Fibroblast of skin of left quadriceps (primary cell): ENCODE measurements at regions not wholly inside any gene's neighbourhood (a gene's known extent, or its start where the extent isn't known, plus 50 kb on each side); places are given as distances from the start of the nearest gene placed in this dataset.

ENCODE experiments used
- DNase-seq, 2 experiments: peaks; one replicate each; pipeline ENCODE4 v3.0.0-alpha.2; 2013; ENCODE audit warnings: low read depth in 2 of 2

- no peak for DNase-seq
Measured at GRCh38 chr9:135009051-135009560, 78.4 kb upstream of the OLFM1 start.

- no peak for DNase-seq
Measured at GRCh38 chr9:135009794-135010585, 77.5 kb upstream of the OLFM1 start.

- DNase-seq, result no peak
Measured at GRCh38 chr9:135010586-135010860, 76.9 kb upstream of the OLFM1 start.

GRCh38 chr9:135010921-135011320 is 76.5 kb upstream of the OLFM1 start:
- DNase-seq, result no peak

- no peak for DNase-seq
Measured at GRCh38 chr9:135012166-135012565, 75.3 kb upstream of the OLFM1 start.

GRCh38 chr9:135014311-135015010 is 73.0 kb upstream of the OLFM1 start:
- no peak for DNase-seq

GRCh38 chr9:135015096-135015495 is 72.4 kb upstream of the OLFM1 start:
- no peak for DNase-seq

GRCh38 chr9:135015565-135015964 is 71.9 kb upstream of the OLFM1 start:
- DNase-seq, result no peak

- no peak for DNase-seq
Measured at GRCh38 chr9:135016037-135016640, 71.3 kb upstream of the OLFM1 start.

GRCh38 chr9:135016876-135017275 is 70.6 kb upstream of the OLFM1 start:
- DNase-seq, result no peak

GRCh38 chr9:135017899-135018298 is 69.6 kb upstream of the OLFM1 start:
- DNase-seq, result no peak

GRCh38 chr9:135018306-135018915 is 69.1 kb upstream of the OLFM1 start:
- no peak for DNase-seq

- DNase-seq, result no peak
Measured at GRCh38 chr9:135019224-135019623, 68.2 kb upstream of the OLFM1 start.

GRCh38 chr9:135020481-135021392 is 66.7 kb upstream of the OLFM1 start:
- no peak for DNase-seq

- DNase-seq, result no peak
Measured at GRCh38 chr9:135021393-135021789, 66.1 kb upstream of the OLFM1 start.

GRCh38 chr9:135022191-135022870 is 65.1 kb upstream of the OLFM1 start:
- no peak for DNase-seq

- DNase-seq, result no peak
Measured at GRCh38 chr9:135023088-135023785, 64.2 kb upstream of the OLFM1 start.

GRCh38 chr9:135023786-135024405 is 63.6 kb upstream of the OLFM1 start:
- no peak for DNase-seq

- no peak for DNase-seq
Measured at GRCh38 chr9:135029463-135029862, 58.0 kb upstream of the OLFM1 start.
